RWPE2 (cell line): ENCODE measurements at regions not wholly inside any gene's neighbourhood (a gene's known extent, or its start where the extent isn't known, plus 50 kb on each side); places are given as distances from the start of the nearest gene placed in this dataset.

Source experiments
- ATAC-seq: fragments of 200-7000 bp; cut with Tn5 transposase; 3 replicates; pipeline ENCODE4 v1.9.1; 2021; ENCODE audit warnings: low read depth
- DNase-seq: peaks from one replicate; pipeline ENCODE4 v3.0.0-alpha.2; 2020; ENCODE audit warnings: low spot score
- H3K27ac ChIP-seq: fragments of 450-650 bp; 2 replicates; pipeline ENCODE4 v1.5.1; 2017; ENCODE audit warnings: mild to moderate bottlenecking; ENCODE audit not compliant: poor library complexity, severe bottlenecking
- H3K27me3 ChIP-seq: fragments of 250-450 bp; sonication (Bioruptor Pico); 2 replicates; pipeline ENCODE4 v1.5.1; 2021; ENCODE audit warnings: mild to moderate bottlenecking, moderate library complexity; ENCODE audit not compliant: insufficient read depth, poor library complexity, severe bottlenecking
- H3K36me3 ChIP-seq: fragments of 250-450 bp; sonication (Bioruptor Pico); 2 replicates; pipeline ENCODE4 v1.5.1; 2020; ENCODE audit warnings: low read depth, mild to moderate bottlenecking, moderate library complexity
- H3K4me1 ChIP-seq: fragments of 250-450 bp; sonication (Bioruptor Pico); 2 replicates; pipeline ENCODE4 v1.5.1; 2021; ENCODE audit warnings: mild to moderate bottlenecking, moderate library complexity; ENCODE audit not compliant: insufficient read depth, poor library complexity, severe bottlenecking
- H3K4me3 ChIP-seq: fragments of 250-450 bp; sonication (Bioruptor Pico); 2 replicates; pipeline ENCODE4 v1.5.1; 2021; ENCODE audit warnings: mild to moderate bottlenecking, moderate library complexity; ENCODE audit not compliant: severe bottlenecking
- H3K9me3 ChIP-seq: fragments of 250-450 bp; sonication (Bioruptor Pico); 2 replicates; pipeline ENCODE4 v1.5.1; 2021; ENCODE audit warnings: mild to moderate bottlenecking, moderate library complexity; ENCODE audit not compliant: severe bottlenecking
- CTCF ChIP-seq: fragments of 450-650 bp; IDR thresholded peaks from one replicate; pipeline ENCODE4 v1.5.1; 2017; ENCODE audit warnings: mild to moderate bottlenecking, moderate library complexity; ENCODE audit not compliant: poor library complexity, severe bottlenecking

- Histone ChIP-seq H3K27ac (no peak overlapping the region), H3K36me3 (no peaks in the 10 kb centered on the region), H3K4me1 (no peaks in the 10 kb centered on the region), H3K9me3 (no peaks in the 10 kb centered on the region), H3K27me3 (no peaks in the 10 kb centered on the region), H3K4me3 (no peak overlapping the region)
- DNase-seq (no peak), ATAC-seq (no peak)
- TF ChIP-seq CTCF = no peak
Observed at GRCh38 chr6:82767037-82767436, 298.6 kb downstream of the UBE3D start.

GRCh38 chr6:82767447-82767846 is 298.2 kb downstream of the UBE3D start:
- ATAC-seq (no peak), DNase-seq (no peak)
- Histone ChIP-seq H3K4me3 (no peak overlapping the region), H3K27me3 (no peaks in the 10 kb centered on the region), H3K4me1 (no peaks in the 10 kb centered on the region), H3K9me3 (no peaks in the 10 kb centered on the region), H3K36me3 (no peaks in the 10 kb centered on the region), H3K27ac (no peak overlapping the region)
- TF ChIP-seq CTCF = no peak

GRCh38 chr6:82772851-82773717 is 292.6 kb downstream of the UBE3D start:
- Histone ChIP-seq H3K36me3 (no peaks in the 10 kb centered on the region), H3K27ac (no peak overlapping the region), H3K4me1 (no peaks in the 10 kb centered on the region), H3K4me3 (no peak overlapping the region), H3K9me3 (no peaks in the 10 kb centered on the region), H3K27me3 (no peaks in the 10 kb centered on the region)
- TF ChIP-seq CTCF = no peak
- ATAC-seq (no peak), DNase-seq (no peak)

- Histone ChIP-seq H3K27me3 (no peaks in the 10 kb centered on the region), H3K9me3 (no peaks in the 10 kb centered on the region), H3K4me1 (no peaks in the 10 kb centered on the region), H3K27ac (no peak overlapping the region), H3K36me3 (no peaks in the 10 kb centered on the region), H3K4me3 (no peak overlapping the region)
- no peak for TF ChIP-seq CTCF
- no peak for ATAC-seq
- DNase-seq = no peak
Observed at GRCh38 chr6:82775361-82775760, 290.3 kb downstream of the UBE3D start.

GRCh38 chr6:82775981-82776380 is 289.7 kb downstream of the UBE3D start:
- Histone ChIP-seq H3K27me3 (no peaks in the 10 kb centered on the region), H3K4me3 (no peak overlapping the region), H3K4me1 (no peaks in the 10 kb centered on the region), H3K9me3 (no peaks in the 10 kb centered on the region), H3K27ac (no peak overlapping the region), H3K36me3 (no peaks in the 10 kb centered on the region)
- DNase-seq (no peak), ATAC-seq (no peak)
- no peak for TF ChIP-seq CTCF
